WTC11 (cell line): ENCODE measurements at regions not wholly inside any gene's neighbourhood (a gene's known extent, or its start where the extent isn't known, plus 50 kb on each side); places are given as distances from the start of the nearest gene placed in this dataset.
A peak's percentile ranks its signal among the peaks of the same experiment; 100 is the strongest.

Source experiments
- ATAC-seq: fragments of 200-7000 bp; cut with Tn5 transposase; 2 replicates; pipeline ENCODE4 v1.10.0; 2021; ENCODE audit warnings: mild to moderate bottlenecking, moderate library complexity
- CTCF ChIA-PET: fragments of 300-600 bp; sonication (Branson Sonifier 250); formaldehyde crosslinking; loops from one replicate; lab custom pipeline; 2021; ENCODE audit warnings: antibody characterized with exemption; lab: Charles Lee
- POLR2A ChIA-PET: fragments of 350-600 bp; sonication (Branson Sonifier 250); formaldehyde crosslinking; loops from one replicate; lab custom pipeline; 2021; ENCODE audit warnings: antibody characterized with exemption; lab: Charles Lee
- DNase-seq: peaks from one replicate; pipeline ENCODE4 v3.0.0; 2021; ENCODE audit warnings: low spot score
- H3K27ac Mint-ChIP-seq: 2 replicates; pipeline ENCODE4 v1.8.0; 2021; ENCODE audit warnings: mixed read lengths
- H3K27me3 Mint-ChIP-seq: 2 replicates; pipeline ENCODE4 v1.8.0; 2021; ENCODE audit warnings: low read depth, mild to moderate bottlenecking, moderate library complexity, mixed read lengths
- H3K36me3 Mint-ChIP-seq: 2 replicates; pipeline ENCODE4 v1.8.0; 2021; ENCODE audit warnings: mixed read lengths
- H3K4me1 Mint-ChIP-seq: 2 replicates; pipeline ENCODE4 v1.8.0; 2022; ENCODE audit warnings: mixed read lengths
- H3K4me3 Mint-ChIP-seq: 2 replicates; pipeline ENCODE4 v1.8.0; 2021; ENCODE audit warnings: mild to moderate bottlenecking, moderate library complexity, mixed read lengths
- H3K9me3 Mint-ChIP-seq: 2 replicates; pipeline ENCODE4 v1.8.0; 2021; ENCODE audit warnings: mixed read lengths
- ATF1 ChIP-seq: sonication (generic); formaldehyde crosslinking; IDR thresholded peaks from 2 replicates; pipeline ENCODE4 v1.8.1; 2023; ENCODE audit warnings: mild to moderate bottlenecking, moderate library complexity, missing genetic modification reagents
- CBFB ChIP-seq: sonication (generic); formaldehyde crosslinking; IDR thresholded peaks from 2 replicates; pipeline ENCODE4 v1.8.1; 2022; ENCODE audit warnings: mild to moderate bottlenecking, low read depth, missing genetic modification reagents
- CDX4 ChIP-seq: fragments of 250-450 bp; sonication (Bioruptor Pico); IDR thresholded peaks from 2 replicates; pipeline ENCODE4 v1.9.0; 2021; ENCODE audit warnings: moderate library complexity, mild to moderate bottlenecking, inconsistent platforms, borderline replicate concordance
- GABPB1 ChIP-seq: sonication (generic); formaldehyde crosslinking; IDR thresholded peaks from 2 replicates; pipeline ENCODE4 v1.8.1; 2023; ENCODE audit warnings: mild to moderate bottlenecking, missing genetic modification reagents
- GRHL2 ChIP-seq: fragments of 250-450 bp; sonication (Bioruptor Pico); IDR thresholded peaks from 2 replicates; pipeline ENCODE4 v1.8.0; 2022; ENCODE audit warnings: mild to moderate bottlenecking, moderate library complexity; ENCODE audit not compliant: insufficient replicate concordance, severe bottlenecking
- GTF2I ChIP-seq: fragments of 250-450 bp; sonication (Bioruptor Pico); conservative IDR thresholded peaks from 2 replicates; pipeline ENCODE4 v1.4.0; 2021; ENCODE audit warnings: mild to moderate bottlenecking
- NR2C2 ChIP-seq: sonication (generic); formaldehyde crosslinking; IDR thresholded peaks from 2 replicates; pipeline ENCODE4 v1.8.0; 2022; ENCODE audit warnings: mild to moderate bottlenecking, missing genetic modification reagents
- RORB ChIP-seq: fragments of 250-450 bp; sonication (Bioruptor Pico); IDR thresholded peaks from 2 replicates; pipeline ENCODE4 v1.9.0; 2021; ENCODE audit warnings: mild to moderate bottlenecking
- SOX15 ChIP-seq: fragments of 250-450 bp; sonication (Bioruptor Pico); IDR thresholded peaks from 2 replicates; pipeline ENCODE4 v1.9.0; 2021; ENCODE audit warnings: mild to moderate bottlenecking
- TEAD1 ChIP-seq: sonication (generic); formaldehyde crosslinking; IDR thresholded peaks from 2 replicates; pipeline ENCODE4 v1.8.0; 2022; ENCODE audit warnings: mild to moderate bottlenecking, missing genetic modification reagents
- TEAD4 ChIP-seq: sonication (generic); formaldehyde crosslinking; IDR thresholded peaks from 2 replicates; pipeline ENCODE4 v1.8.0; 2022; ENCODE audit warnings: mild to moderate bottlenecking, missing genetic modification reagents
- USF1 ChIP-seq: sonication (generic); formaldehyde crosslinking; IDR thresholded peaks from 2 replicates; pipeline ENCODE4 v1.8.0; 2022; ENCODE audit warnings: mild to moderate bottlenecking, missing genetic modification reagents
- ZBTB21 ChIP-seq: sonication (generic); formaldehyde crosslinking; IDR thresholded peaks from 2 replicates; pipeline ENCODE4 v1.8.1; 2023; ENCODE audit warnings: mild to moderate bottlenecking, missing genetic modification reagents, borderline replicate concordance
- ZMAT4 ChIP-seq: fragments of 250-450 bp; sonication (Bioruptor Pico); IDR thresholded peaks from 2 replicates; pipeline ENCODE4 v1.9.0; 2021; ENCODE audit warnings: mild to moderate bottlenecking
- ZNF423 ChIP-seq: fragments of 250-450 bp; sonication (Bioruptor Pico); IDR thresholded peaks from 2 replicates; pipeline ENCODE4 v2.1.2; 2022; ENCODE audit warnings: mild to moderate bottlenecking, moderate library complexity
- ZNF425 ChIP-seq: fragments of 250-450 bp; sonication (Bioruptor Pico); conservative IDR thresholded peaks from 2 replicates; pipeline ENCODE4 v1.9.0; 2021; ENCODE audit warnings: mild to moderate bottlenecking
- ZNF512 ChIP-seq: sonication (generic); formaldehyde crosslinking; IDR thresholded peaks from 2 replicates; pipeline ENCODE4 v1.8.1; 2022; ENCODE audit warnings: missing genetic modification reagents, borderline replicate concordance
- TF ChIP-seq, protein P1 (sequence below): sonication (generic); formaldehyde crosslinking; IDR thresholded peaks from 2 replicates; pipeline ENCODE4 v1.8.1; 2023; ENCODE audit warnings: mild to moderate bottlenecking, moderate library complexity, missing genetic modification reagents
- TF ChIP-seq, protein P2 (sequence below): sonication (generic); formaldehyde crosslinking; IDR thresholded peaks from 2 replicates; pipeline ENCODE4 v1.8.0; 2022; ENCODE audit warnings: mild to moderate bottlenecking, missing genetic modification reagents
- TF ChIP-seq, protein P3 (sequence below): sonication (generic); formaldehyde crosslinking; IDR thresholded peaks from 2 replicates; pipeline ENCODE4 v1.8.1; 2023; ENCODE audit warnings: mild to moderate bottlenecking, missing genetic modification reagents, moderate library complexity
- TF ChIP-seq, protein P4 (sequence below): sonication (generic); formaldehyde crosslinking; IDR thresholded peaks from 2 replicates; pipeline ENCODE4 v1.8.1; 2023; ENCODE audit warnings: mild to moderate bottlenecking, missing genetic modification reagents, borderline replicate concordance

DNA sequence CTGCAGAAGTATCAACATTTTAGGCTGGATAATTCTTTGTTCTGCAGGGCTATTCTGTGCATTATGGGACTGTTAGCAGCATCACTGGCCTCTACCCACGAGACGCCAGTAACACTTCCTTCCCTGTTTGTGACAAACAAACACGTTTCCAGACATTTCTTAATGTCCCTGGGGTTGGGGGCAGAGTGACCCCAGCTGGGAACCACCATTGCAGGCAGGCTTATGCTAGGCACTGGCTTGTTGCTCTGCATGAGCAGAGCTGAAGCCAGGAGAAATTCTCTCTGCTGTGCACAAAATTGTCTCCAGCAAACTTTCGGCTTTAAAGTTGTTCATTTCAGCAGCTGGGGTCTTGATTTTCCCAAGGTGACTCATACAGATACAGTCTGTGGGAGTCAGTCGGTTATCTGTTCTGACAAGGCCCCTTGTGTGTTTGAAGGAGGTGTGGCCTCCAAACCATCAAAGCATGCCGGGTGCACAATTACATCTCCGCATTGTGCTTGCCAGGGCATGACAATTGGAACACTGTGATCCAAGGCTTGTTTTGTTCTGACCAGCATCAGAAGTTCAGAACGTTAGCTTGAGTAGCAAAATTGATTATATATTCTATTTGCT lies 156.4 kb upstream of the BOD1L1 start:
- 0 out of 2 replicates have a peak, but pooled peaks cover 5% of the 10 kb centered on the region for H3K9me3 Mint-ChIP-seq
- CTCF ChIA-PET, result no interaction called here
- TF ChIP-seq GABPB1 (CRISPR knock-in tag) (no peak), TEAD4 (CRISPR knock-in tag) (no peak), ZMAT4 (CRISPR knock-in tag) (no peak), ATF1 (CRISPR knock-in tag) (no peak), RORB (no peak)
- TF ChIP-seq, protein P1, sequence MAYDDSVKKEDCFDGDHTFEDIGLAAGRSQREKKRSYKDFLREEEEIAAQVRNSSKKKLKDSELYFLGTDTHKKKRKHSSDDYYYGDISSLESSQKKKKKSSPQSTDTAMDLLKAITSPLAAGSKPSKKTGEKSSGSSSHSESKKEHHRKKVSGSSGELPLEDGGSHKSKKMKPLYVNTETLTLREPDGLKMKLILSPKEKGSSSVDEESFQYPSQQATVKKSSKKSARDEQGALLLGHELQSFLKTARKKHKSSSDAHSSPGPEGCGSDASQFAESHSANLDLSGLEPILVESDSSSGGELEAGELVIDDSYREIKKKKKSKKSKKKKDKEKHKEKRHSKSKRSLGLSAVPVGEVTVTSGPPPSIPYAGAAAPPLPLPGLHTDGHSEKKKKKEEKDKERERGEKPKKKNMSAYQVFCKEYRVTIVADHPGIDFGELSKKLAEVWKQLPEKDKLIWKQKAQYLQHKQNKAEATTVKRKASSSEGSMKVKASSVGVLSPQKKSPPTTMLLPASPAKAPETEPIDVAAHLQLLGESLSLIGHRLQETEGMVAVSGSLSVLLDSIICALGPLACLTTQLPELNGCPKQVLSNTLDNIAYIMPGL (CRISPR knock-in tag), result no peak
- no peaks in the 10 kb centered on the region for H3K4me1 Mint-ChIP-seq
- H3K27me3 Mint-ChIP-seq, result no peaks in the 10 kb centered on the region
- POLR2A ChIA-PET, result no interaction called here
- H3K27ac Mint-ChIP-seq, result no peak overlapping the region
- H3K4me3 Mint-ChIP-seq, result no peak overlapping the region
- ATAC-seq, result peak; percentile 43; the same call in 1 of the 2 replicates
- H3K36me3 Mint-ChIP-seq, result no peaks in the 10 kb centered on the region
- DNase-seq, result no peak

DNA sequence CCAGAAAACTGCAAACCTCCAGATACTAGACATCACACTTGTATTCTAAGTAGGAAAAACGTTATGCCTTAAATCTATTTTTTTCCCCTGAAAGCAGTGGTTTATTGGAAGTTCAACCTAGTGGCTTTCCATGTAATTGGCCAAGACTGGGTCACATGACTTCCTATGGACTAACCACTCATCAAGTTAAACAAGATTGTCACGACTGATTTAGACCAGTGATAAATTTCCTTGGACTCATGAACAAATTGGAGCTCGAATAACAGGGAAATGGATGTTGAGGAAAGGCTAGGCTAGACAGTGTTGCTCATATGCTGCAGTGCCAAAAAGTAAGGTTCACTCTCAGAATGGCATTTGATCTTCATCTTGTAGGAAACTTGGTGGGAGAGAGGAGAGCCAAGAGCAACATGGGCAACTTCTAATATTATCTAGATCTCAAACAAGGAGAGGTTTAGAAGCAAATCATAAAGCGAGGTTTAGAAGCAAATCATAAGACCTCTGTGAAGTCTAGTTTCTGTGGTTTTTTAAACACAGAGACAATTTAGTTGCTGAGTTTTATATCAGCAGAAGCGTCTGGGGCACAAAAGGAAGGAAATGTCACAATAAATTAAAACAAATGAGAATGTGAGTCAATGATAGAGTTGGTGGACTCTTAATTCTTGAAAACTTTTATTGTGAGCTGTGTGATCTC lies 165.6 kb upstream of the BOD1L1 start:
- Mint-ChIP-seq H3K36me3 (peaks cover 8% of the 10 kb centered on the region), H3K27ac (no peak overlapping the region), H3K27me3 (no peaks in the 10 kb centered on the region), H3K4me3 (no peak overlapping the region), H3K9me3 (peaks cover 20% of the 10 kb centered on the region), H3K4me1 (peaks cover 9% of the 10 kb centered on the region)
- ATAC-seq (no peak), DNase-seq (no peak)
- ChIA-PET CTCF (no interaction called here), POLR2A (no interaction called here)
- no peak for TF ChIP-seq ZNF512 (CRISPR knock-in tag)
- TF ChIP-seq, protein P2, sequence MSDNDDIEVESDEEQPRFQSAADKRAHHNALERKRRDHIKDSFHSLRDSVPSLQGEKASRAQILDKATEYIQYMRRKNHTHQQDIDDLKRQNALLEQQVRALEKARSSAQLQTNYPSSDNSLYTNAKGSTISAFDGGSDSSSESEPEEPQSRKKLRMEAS (CRISPR knock-in tag), result no peak
- TF ChIP-seq ZBTB21 (CRISPR knock-in tag), result no peak
- TF ChIP-seq CBFB (CRISPR knock-in tag), result no peak
- TF ChIP-seq TEAD1, result no peak
- no peak for TF ChIP-seq GTF2I (CRISPR knock-in tag)
- TF ChIP-seq, protein P3, sequence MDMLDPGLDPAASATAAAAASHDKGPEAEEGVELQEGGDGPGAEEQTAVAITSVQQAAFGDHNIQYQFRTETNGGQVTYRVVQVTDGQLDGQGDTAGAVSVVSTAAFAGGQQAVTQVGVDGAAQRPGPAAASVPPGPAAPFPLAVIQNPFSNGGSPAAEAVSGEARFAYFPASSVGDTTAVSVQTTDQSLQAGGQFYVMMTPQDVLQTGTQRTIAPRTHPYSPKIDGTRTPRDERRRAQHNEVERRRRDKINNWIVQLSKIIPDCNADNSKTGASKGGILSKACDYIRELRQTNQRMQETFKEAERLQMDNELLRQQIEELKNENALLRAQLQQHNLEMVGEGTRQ, result no peak
- TF ChIP-seq NR2C2, result no peak
- no peak for TF ChIP-seq SOX15
- TF ChIP-seq USF1 (CRISPR knock-in tag), result no peak
- no peak for TF ChIP-seq ZNF423
- no peak for TF ChIP-seq CDX4 (CRISPR knock-in tag)
- TF ChIP-seq, protein P4, sequence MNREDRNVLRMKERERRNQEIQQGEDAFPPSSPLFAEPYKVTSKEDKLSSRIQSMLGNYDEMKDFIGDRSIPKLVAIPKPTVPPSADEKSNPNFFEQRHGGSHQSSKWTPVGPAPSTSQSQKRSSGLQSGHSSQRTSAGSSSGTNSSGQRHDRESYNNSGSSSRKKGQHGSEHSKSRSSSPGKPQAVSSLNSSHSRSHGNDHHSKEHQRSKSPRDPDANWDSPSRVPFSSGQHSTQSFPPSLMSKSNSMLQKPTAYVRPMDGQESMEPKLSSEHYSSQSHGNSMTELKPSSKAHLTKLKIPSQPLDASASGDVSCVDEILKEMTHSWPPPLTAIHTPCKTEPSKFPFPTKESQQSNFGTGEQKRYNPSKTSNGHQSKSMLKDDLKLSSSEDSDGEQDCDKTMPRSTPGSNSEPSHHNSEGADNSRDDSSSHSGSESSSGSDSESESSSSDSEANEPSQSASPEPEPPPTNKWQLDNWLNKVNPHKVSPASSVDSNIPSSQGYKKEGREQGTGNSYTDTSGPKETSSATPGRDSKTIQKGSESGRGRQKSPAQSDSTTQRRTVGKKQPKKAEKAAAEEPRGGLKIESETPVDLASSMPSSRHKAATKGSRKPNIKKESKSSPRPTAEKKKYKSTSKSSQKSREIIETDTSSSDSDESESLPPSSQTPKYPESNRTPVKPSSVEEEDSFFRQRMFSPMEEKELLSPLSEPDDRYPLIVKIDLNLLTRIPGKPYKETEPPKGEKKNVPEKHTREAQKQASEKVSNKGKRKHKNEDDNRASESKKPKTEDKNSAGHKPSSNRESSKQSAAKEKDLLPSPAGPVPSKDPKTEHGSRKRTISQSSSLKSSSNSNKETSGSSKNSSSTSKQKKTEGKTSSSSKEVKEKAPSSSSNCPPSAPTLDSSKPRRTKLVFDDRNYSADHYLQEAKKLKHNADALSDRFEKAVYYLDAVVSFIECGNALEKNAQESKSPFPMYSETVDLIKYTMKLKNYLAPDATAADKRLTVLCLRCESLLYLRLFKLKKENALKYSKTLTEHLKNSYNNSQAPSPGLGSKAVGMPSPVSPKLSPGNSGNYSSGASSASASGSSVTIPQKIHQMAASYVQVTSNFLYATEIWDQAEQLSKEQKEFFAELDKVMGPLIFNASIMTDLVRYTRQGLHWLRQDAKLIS, result no peak
- TF ChIP-seq GABPB1 (CRISPR knock-in tag), result no peak
- no peak for TF ChIP-seq ZNF425 (CRISPR knock-in tag)
- TF ChIP-seq GRHL2 (CRISPR knock-in tag), result no peak
